SKM-1 (cell line): ENCODE measurements at regions not wholly inside any gene's neighbourhood (a gene's known extent, or its start where the extent isn't known, plus 50 kb on each side); places are given as distances from the start of the nearest gene placed in this dataset.

Experiments
- DNase-seq: peaks from one replicate; lab custom pipeline; 2025; ENCODE audit not compliant: unreplicated experiment; lab: John Stamatoyannopoulos, UW

DNA sequence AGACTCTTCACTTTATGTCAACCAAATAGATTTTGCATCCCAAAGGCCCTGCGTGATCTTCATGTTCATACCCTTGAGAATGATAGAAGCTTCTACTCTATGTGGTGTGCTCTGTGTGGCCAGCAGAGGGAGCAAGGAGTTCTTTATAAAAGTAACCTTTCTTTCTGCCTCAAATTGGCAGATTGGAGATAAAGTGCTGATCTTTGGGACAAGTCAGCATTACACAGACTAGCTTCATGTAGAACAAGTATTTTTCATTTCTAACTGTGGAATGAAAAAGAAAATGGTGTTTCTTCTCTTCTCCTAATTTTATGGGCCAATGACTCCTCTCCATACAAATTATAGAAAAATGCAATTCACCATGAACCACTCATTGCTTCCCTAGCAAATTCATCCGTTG lies 1214.1 kb downstream of the SORCS1 start:
- peak; percentile 27 for DNase-seq

DNA sequence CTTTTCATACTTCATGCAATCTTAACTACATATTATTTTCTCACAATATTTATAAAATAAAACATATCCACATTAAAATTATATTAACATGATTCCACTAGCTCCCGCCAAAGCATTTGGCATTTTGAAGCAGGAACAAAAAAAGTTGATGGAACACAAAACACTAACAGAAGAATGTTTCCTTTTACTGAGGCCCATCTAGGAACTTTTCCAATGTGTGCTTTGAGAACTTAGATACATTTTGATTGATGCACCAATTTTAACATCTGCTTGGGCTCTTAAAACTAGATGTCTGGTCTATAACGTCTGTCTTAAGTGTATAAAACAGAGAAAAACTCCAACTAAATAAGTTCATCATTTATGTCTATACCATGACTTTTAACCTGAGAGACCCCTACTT lies 1214.8 kb downstream of the SORCS1 start:
- no peak for DNase-seq

DNA sequence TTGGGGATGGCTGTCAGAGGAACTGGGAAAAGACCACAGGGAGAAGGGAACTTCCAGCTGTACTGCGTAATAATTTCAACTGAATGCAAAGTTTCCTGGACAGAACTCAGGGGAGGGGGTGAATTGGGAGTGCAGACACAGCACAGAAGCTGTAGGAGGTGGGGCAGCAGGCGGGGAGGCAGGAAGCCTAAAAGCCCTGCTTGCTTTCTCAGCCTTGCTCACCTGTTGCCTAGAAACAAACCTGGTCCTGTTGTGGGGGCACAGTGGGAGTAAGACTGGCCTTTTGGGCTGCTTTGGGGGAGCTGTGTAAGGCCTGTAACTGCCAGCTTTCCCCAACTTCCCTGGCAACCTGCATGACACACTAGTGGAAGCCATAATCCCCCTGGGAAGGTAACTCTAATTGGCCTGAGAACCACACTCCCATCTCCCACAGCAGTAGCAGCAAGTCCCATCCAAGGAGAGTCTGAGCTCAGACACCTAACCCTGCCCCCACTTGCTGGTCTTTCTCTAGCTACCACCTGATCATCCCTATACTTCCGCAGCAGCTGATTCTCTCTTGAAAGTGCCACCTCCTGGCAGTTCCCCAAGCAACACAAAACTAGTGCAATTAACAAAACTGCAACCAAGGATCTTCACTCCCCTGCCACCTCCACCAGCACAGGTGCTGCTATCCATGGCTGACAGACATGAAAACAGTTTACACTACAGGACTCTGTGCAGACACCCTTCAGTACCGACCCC lies 1239.3 kb downstream of the SORCS1 start:
- DNase-seq, result no peak

GRCh38 chr10:105921348-105921747 lies 1243.2 kb downstream of the SORCS1 start:
- DNase-seq, result no peak

DNA sequence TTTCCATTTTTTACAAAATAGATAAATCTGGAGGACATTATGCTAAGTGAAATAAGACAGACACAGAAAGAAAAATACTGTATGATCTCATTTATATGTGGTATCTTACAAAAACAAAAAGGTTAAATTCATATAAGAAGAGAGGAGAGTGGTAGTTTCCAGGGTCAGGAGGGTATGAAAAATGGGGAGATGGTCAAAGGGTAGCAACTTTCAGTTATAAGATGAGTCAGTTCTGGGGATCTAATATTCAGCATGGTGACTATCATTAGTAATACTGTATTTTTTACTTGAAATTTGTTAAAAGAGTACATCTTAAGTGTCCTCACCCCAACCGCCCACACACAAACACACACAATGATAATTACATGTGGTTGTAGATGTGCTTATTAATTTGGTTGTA lies 1250.1 kb downstream of the SORCS1 start:
- DNase-seq, result no peak

DNA sequence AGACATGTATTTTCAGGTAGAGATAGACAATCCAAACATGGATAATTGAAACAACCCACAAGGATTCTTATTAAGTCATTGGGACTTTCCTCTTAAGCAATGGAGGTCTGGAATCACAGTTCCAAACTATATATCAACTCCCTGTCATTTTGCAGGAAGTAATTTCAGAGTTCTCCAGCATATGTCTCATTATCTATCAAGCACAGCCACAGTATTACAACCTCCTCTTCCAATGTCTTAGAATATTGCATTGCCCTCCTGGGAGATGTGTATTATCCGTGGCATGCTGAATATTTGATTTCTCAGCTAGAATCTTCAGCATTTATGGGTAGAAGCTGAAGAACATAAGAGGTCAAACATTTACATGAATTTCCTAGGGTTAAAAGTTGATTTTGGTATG lies 1255.8 kb downstream of the SORCS1 start:
- DNase-seq, result no peak

- no peak for DNase-seq
These were observed 1244.4 kb downstream of the SORCS3 start for GRCh38 chr10:105885495-105885894.

GRCh38 chr10:105879401-105879800 lies 1238.3 kb downstream of the SORCS3 start:
- DNase-seq, result no peak

DNA sequence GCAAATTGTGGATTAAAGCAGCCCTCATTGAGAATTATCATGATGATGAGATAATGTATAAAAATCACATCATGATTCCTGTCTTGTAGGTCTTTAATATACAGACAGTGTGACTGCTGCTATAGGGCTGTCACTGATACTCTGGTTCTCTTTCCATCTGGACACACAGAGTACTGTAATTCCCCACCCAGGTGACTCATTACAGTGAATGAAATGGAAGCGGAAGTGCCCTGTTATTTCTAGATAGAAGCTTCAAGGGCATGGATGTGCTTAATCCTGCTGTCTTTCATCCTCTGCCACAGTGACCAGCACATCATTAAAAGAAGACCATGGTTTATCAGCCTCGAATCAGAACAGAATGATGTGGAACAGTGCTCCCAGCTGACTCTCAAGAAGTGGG lies 1234.0 kb downstream of the SORCS3 start:
- no peak for DNase-seq

DNA sequence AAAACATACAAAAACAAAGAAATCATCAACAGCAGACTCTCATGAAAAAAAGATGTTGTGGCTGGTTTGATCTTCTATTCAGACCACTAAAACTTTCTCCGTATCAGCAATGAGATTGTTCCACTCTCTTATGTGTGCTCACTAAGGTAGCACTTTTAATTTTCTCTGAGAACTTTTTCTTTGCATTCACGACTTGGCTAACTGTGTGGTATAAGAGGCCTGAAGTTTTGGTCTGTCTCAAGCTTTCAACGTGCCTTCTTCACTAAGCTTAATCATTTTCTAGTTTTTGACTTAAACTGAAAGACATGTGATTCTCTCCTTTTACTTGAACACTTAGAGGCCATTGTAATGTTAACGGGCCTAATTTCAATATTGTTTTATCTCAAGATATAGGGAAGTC lies 1231.6 kb downstream of the SORCS3 start:
- no peak for DNase-seq

DNA sequence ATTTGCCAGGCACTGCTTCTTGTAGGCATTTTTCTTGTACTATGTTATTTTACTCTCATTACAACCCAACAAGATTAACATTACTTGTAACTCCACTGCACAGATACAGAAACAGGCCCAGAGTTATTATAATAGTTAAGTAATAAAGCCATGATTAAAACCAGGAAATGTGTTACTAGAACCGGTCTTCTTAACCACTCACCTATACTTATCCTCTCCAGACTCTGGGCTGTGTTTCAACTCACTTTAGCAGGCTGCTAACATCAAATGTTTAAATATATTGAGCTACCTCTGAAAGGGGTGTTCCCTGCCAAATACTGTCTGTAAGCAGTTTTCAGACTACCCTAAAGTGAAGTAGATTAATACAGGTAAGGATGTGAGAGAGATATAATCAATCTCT lies 1227.8 kb downstream of the SORCS3 start:
- DNase-seq, result no peak

- DNase-seq, result no peak
These were observed 1223.8 kb downstream of the SORCS3 start for GRCh38 chr10:105864854-105865253.

DNA sequence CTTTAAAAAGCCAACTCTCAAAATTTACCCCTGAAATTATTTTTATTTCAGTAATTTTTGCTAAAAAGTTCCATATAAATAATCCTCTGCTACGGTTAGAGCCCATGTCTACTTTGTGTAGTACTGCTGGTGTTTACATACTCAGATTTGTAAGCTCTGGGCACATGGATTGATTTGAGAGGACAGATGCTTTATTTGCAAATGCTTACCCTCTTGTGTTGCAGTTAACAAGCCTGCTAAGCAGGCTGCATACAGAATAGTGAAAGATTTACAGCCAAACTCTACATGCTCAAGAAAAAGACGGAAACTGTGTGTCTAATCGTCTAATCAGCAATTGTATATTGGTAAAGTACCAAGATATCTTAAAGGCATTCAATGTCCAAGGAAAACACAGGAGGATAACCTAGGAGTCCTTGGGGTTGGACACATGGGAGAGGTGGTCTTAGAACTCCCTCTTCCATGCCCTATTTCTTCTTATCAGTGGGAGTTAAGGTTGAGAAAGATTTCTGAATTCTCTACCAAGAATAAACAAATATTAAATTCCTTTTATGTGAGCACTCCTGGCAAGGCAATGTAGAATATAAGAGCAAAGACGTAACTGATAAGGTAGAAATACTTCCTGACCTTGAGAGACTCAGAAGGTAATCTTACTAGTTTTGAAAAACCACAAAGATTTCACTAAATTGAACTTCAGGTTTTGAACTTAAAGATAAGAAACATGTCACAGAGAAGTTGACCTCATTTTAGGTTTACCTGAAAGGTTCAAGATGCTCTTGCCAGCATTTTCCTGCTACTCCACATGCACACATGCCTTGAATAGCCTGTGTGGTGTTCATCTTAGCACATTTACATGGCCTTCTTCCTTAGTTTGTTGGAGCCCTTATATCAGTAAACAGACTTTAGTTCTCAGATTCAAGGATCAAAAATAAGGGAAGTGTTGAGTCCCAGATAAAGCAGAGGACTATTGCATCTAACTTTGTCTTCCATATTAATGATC lies 1216.5 kb downstream of the SORCS3 start:
- DNase-seq, result no peak

- no peak for DNase-seq
These were observed 1214.7 kb downstream of the SORCS3 start for GRCh38 chr10:105855791-105856190.

- DNase-seq, result no peak
These were observed 1203.8 kb downstream of the SORCS3 start for GRCh38 chr10:105844676-105845570.

DNA sequence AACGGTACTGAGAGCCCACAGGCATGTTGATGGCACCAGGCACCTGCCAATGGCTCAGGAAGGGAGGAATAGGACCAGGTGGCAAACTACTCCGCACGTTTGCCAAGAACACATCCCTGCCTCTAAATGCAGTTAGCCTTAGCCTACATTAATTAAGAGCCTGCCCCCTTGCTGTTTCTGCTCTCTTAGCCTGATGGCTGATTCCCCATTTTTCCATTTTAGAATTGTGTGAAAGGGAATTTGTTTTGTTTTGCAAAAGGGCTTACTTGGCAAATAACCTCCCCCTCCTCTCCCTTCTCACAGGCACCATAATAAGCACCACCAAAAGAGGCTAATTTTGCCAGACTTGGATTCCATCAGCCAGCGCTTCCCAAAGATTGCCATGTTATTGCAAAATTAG lies 1203.2 kb downstream of the SORCS3 start:
- DNase-seq, result no peak

DNA sequence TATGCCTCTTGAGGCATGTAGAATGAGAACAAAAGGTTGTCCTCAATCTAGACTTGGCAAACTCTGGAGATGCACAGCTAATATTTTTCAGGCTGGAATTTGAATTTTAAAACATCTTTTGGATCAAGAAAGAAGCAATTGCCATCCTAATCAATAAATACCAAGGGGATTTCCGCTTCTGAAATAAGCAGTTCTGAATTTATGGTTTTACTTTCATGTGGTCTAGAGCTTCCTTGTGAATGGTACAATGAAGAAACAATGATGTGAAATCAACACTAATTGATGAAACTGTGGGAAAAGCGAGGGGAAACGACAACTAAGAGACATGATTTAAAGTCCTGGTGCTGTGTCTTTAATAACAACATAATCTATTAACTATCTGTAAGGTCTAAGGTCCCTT lies 1202.7 kb downstream of the SORCS3 start:
- DNase-seq, result no peak

DNA sequence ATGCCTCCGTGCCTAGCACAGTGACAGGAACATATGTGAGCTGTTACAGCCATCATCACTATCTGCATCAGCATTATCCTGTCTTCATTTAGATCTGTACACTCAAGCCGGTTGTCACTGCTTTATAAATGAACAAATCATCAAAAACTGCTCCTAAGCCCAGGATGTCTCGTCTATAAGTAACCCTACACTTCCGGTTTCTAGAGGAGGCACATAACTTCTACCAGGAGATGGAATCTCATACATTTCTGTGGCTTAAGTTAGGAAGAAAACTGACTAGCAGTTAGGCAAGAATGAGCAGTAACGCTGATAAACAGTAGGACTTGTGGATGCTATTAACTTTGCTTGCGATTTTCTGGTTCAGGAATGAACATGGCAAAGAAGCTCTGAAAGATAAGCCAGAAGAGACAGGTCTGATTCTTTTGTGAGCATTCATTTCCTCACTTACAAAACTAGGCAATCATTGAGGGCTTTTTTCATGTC lies 1199.2 kb downstream of the SORCS3 start:
- DNase-seq, result no peak

DNA sequence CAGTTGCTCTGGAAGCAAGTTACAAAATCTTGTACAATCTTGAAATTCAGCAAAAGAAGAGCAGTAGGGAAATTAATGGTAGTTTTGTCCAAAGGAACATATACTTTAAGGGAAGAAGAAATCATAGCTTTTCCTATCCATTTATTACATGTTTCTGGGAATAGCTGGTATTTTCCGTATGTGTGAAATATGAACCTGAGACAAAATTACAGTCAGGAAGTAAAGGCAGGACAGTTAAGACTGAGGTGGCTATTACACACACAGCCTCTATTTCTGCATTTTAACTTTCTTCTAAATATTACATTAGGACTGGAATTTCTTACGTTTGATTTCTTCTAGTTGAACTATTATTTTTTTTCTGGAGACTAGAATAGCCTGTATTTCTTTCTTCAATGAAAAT lies 1197.3 kb downstream of the SORCS3 start:
- DNase-seq, result no peak

DNA sequence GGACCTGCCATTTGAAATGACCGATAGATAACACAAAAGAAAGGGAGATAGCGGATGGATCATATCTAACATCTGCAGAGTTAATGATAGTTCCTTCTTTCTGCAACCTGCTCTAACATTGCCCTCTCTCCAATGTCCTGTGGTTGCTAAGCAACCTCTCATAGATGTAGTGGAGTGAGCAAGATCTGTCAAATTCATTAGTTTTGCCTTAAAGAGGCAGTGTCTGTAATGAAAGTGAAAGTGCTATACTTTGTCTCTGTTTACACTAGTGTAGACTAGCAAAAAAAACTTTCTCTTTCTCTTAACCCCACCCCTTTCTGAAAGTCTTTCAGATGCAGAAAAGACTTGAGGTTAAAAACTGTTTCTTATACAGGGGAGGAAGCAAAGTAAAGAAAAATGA lies 1196.9 kb downstream of the SORCS3 start:
- DNase-seq, result no peak
